Spleen (tissue), 7 donors: ENCODE measurements at regions not wholly inside any gene's neighbourhood (a gene's known extent, or its start where the extent isn't known, plus 50 kb on each side); places are given as distances from the start of the nearest gene placed in this dataset.

ENCODE experiments used
- CTCF ChIP-seq, 11 experiments: fragments of 200-600 bp in 7 of 11; fragments of 450-650 bp in 4 of 11; sonication (generic) in 4 of 11; IDR thresholded peaks in 8 of 11; conservative IDR thresholded peaks in 3 of 11; 1 replicate in 7 of 11; 2 replicates in 4 of 11; pipeline versions ENCODE4 v1.4.0 to v1.8.0; 2016 to 2021; ENCODE audit warnings: antibody characterized with exemption in 11 of 11, inconsistent platforms in 4 of 11, mild to moderate bottlenecking in 1 of 11
- POLR2A ChIP-seq, 3 donors: fragments of 450-650 bp; IDR thresholded peaks; one replicate each; pipeline ENCODE4 v1.5.1; 2017; ENCODE audit warnings: antibody characterized with exemption in 3 of 3, mild to moderate bottlenecking in 1 of 3
- POLR2AphosphoS5 ChIP-seq, 3 donors: sonication (generic); formaldehyde crosslinking; IDR thresholded peaks; one replicate each; pipeline ENCODE4 v1.5.1; 2017; ENCODE audit warnings: antibody characterized with exemption in 3 of 3
- donor health status: DM: no; HTN: no; CAD: no; lungs with moderate emphysema.
- donor health status: DM: no; HTN: no; CAD: no.
- donor health status: DM: no; HTN: no; CAD: no.

- TF ChIP-seq CTCF (IDR thresholded peaks at IDR 0.05 in 8 of 11, conservative IDR thresholded peaks at IDR 0.05 in 3 of 11) (no peak), POLR2AphosphoS5 (IDR thresholded peaks at IDR 0.05) (no peak), POLR2A (IDR thresholded peaks at IDR 0.05) (no peak)
Measured at GRCh38 chr5:99398976-99399375, 470.2 kb upstream of the CHD1 start.
